ENCODE measurements at regions not wholly inside any gene's neighbourhood (a gene's known extent, or its start where the extent isn't known, plus 50 kb on each side); places are given as distances from the start of the nearest gene placed in this dataset.

DNA sequence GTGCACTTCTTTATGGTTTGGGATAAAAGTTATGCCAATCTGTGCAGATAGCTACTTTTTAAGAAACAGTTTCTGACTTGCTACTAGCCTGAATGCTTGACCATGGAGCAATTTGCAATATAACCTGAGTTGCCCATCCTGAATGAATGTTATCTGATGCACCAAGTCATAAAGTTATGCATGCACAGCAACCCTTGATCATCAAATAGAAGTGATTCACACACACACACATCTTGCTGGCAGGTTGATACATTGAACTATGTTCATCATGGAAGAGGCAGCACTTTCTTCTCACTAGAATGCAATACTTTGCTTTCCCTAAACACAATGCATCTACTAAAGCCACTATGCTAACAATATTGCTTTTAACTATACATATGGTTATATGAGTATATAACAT lies 311.5 kb downstream of the RFC3 start:
- no peaks in the 10 kb centered on the region for H3K36me3 ChIP-seq (ENCODE audit: control insufficient read depth in 2 of 2, insufficient read depth in 2 of 2, low read length in 1 of 2)
- H3K4me3 ChIP-seq (ENCODE audit: low read length in 2 of 2) = no peak overlapping the region
- H3K4me1 ChIP-seq (ENCODE audit: control insufficient read depth in 2 of 2, insufficient read depth in 2 of 2, low read length in 2 of 2) = no peaks in the 10 kb centered on the region
- DNase-seq (ENCODE audit: low read depth in 6 of 9, low spot score in 9 of 9) = no peak
- no peak overlapping the region for H3K27ac ChIP-seq (ENCODE audit: low read depth in 1 of 2, low read length in 1 of 2)
- no peaks in the 10 kb centered on the region for H3K27me3 ChIP-seq (ENCODE audit: control insufficient read depth in 2 of 2, insufficient read depth in 1 of 2, low read length in 1 of 2)
- H3K9me3 ChIP-seq (ENCODE audit: control insufficient read depth in 2 of 2, insufficient read depth in 1 of 2, low read length in 1 of 2) = peaks cover 0 to 2% of the 10 kb centered on the region in 2 donors

DNA sequence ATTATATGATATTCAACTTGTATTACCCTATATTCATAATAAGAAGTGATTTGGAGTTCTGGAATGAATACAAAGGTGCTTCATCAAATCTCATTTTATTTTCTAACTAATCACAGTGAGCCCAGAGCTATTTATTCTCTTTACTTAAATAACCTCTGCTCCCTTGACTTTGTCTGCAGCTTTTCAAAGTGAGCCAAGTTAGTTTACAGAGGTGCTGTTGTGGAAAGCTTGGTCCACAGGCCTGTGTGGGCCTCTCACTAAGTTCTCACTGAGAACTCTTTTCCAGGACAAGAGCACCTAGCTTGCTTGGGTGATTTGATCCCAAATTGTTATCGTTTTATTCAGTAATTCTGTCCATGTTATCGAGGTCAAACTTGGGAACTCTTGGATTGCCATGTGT lies 319.3 kb downstream of the RFC3 start:
- Histone ChIP-seq H3K36me3 (ENCODE audit: control insufficient read depth in 2 of 2, insufficient read depth in 2 of 2, low read length in 1 of 2) (no peaks in the 10 kb centered on the region), H3K27me3 (ENCODE audit: control insufficient read depth in 2 of 2, insufficient read depth in 1 of 2, low read length in 1 of 2) (no peaks in the 10 kb centered on the region), H3K4me3 (ENCODE audit: low read length in 2 of 2) (no peak overlapping the region), H3K4me1 (ENCODE audit: control insufficient read depth in 2 of 2, insufficient read depth in 2 of 2, low read length in 2 of 2) (no peaks in the 10 kb centered on the region), H3K9me3 (ENCODE audit: control insufficient read depth in 2 of 2, insufficient read depth in 1 of 2, low read length in 1 of 2) (no peaks in the 10 kb centered on the region), H3K27ac (ENCODE audit: low read depth in 1 of 2, low read length in 1 of 2) (no peak overlapping the region)
- WGBS = 88% methylated on average over 2 of the region's 2 CpGs
- DNase-seq (ENCODE audit: low read depth in 6 of 9, low spot score in 9 of 9) = no peak

DNA sequence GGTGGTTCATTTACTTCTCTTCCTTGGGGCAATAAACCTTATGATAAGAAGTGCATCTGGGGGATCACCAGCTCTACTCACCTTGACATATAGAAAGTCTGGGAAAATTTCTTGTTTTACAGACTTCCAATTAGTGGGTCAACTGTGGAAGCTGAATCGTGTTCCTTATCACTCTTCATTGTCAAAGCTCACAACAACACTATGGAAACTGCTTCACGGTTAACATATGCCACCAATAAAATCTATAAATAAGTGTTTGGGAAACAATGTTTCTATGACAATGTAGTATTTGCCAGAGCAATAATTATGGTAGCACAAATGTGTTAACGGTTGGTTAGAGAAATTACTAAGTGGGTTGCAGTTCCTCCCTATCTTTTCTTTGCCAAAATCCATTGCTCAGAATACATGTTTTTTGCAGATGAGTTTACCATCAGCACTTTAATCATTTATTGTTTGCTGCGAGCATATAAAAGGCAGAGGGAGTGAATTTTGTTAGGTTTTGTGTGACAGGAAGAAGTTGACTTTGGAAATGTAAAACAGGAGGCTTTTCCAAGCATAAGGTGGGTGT lies 321.8 kb downstream of the RFC3 start:
- 86% methylated on average over 4 of the region's 4 CpGs for WGBS
- H3K36me3 ChIP-seq (ENCODE audit: control insufficient read depth in 2 of 2, insufficient read depth in 2 of 2, low read length in 1 of 2) = no peaks in the 10 kb centered on the region
- H3K4me1 ChIP-seq (ENCODE audit: control insufficient read depth in 2 of 2, insufficient read depth in 2 of 2, low read length in 2 of 2) = no peaks in the 10 kb centered on the region
- H3K27me3 ChIP-seq (ENCODE audit: control insufficient read depth in 2 of 2, insufficient read depth in 1 of 2, low read length in 1 of 2) = no peaks in the 10 kb centered on the region
- H3K4me3 ChIP-seq (ENCODE audit: low read length in 2 of 2) = no peak overlapping the region
- no peak overlapping the region for H3K27ac ChIP-seq (ENCODE audit: low read depth in 1 of 2, low read length in 1 of 2)
- no peaks in the 10 kb centered on the region for H3K9me3 ChIP-seq (ENCODE audit: control insufficient read depth in 2 of 2, insufficient read depth in 1 of 2, low read length in 1 of 2)
- no peak for DNase-seq (ENCODE audit: low read depth in 6 of 9, low spot score in 9 of 9)

DNA sequence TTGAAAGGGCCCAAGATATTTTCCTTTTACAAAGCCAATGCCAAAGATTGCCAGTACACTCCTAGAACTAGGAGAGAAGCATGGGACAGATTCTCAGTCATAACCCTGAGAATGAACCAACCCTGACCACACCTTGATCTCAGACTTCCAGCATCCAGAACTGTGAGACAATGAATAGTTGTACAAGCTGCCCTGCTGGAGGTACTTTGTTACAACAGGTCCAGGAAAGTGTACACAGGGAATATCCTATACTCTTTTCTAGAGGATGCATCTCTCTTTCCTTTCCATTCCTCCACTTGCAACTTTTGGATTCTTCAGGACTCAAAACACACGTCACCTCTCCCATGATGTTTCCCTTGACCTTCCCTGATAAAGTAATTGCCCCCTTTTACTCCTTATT lies 325.7 kb downstream of the RFC3 start:
- no peak overlapping the region for H3K27ac ChIP-seq (ENCODE audit: low read depth in 1 of 2, low read length in 1 of 2)
- DNase-seq (ENCODE audit: low read depth in 6 of 9, low spot score in 9 of 9) = no peak
- no peak overlapping the region for H3K4me3 ChIP-seq (ENCODE audit: low read length in 2 of 2)
- WGBS = 95% methylated on average over 1 of the region's 1 CpG
- H3K27me3 ChIP-seq (ENCODE audit: control insufficient read depth in 2 of 2, insufficient read depth in 1 of 2, low read length in 1 of 2) = no peaks in the 10 kb centered on the region
- H3K36me3 ChIP-seq (ENCODE audit: control insufficient read depth in 2 of 2, insufficient read depth in 2 of 2, low read length in 1 of 2) = no peaks in the 10 kb centered on the region
- no peaks in the 10 kb centered on the region for H3K9me3 ChIP-seq (ENCODE audit: control insufficient read depth in 2 of 2, insufficient read depth in 1 of 2, low read length in 1 of 2)
- no peaks in the 10 kb centered on the region for H3K4me1 ChIP-seq (ENCODE audit: control insufficient read depth in 2 of 2, insufficient read depth in 2 of 2, low read length in 2 of 2)

DNA sequence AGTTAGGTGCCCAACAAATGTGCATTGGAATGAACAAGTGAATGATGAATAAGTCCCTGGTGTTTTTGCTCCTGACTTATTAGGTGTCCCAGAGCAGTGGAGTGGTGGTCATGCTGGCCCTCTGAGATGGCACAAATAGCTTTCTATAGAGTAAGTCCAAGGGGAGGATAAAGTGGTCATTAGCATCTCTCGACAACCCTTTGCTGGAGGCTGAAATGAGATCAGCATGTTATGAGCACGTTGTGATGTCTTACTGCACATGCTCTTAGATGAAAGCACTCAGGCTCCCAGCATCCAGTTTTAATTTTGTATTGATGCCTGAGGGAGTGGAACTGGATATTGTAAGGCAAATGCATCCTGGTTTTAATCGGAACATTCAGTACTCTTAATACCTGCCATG lies 326.2 kb downstream of the RFC3 start:
- Histone ChIP-seq H3K4me1 (ENCODE audit: control insufficient read depth in 2 of 2, insufficient read depth in 2 of 2, low read length in 2 of 2) (no peaks in the 10 kb centered on the region), H3K4me3 (ENCODE audit: low read length in 2 of 2) (no peak overlapping the region), H3K9me3 (ENCODE audit: control insufficient read depth in 2 of 2, insufficient read depth in 1 of 2, low read length in 1 of 2) (no peaks in the 10 kb centered on the region), H3K27ac (ENCODE audit: low read depth in 1 of 2, low read length in 1 of 2) (no peak overlapping the region), H3K27me3 (ENCODE audit: control insufficient read depth in 2 of 2, insufficient read depth in 1 of 2, low read length in 1 of 2) (no peaks in the 10 kb centered on the region), H3K36me3 (ENCODE audit: control insufficient read depth in 2 of 2, insufficient read depth in 2 of 2, low read length in 1 of 2) (no peaks in the 10 kb centered on the region)
- DNase-seq (ENCODE audit: low read depth in 6 of 9, low spot score in 9 of 9) = no peak
- WGBS = 91% methylated on average over 3 of the region's 3 CpGs

DNA sequence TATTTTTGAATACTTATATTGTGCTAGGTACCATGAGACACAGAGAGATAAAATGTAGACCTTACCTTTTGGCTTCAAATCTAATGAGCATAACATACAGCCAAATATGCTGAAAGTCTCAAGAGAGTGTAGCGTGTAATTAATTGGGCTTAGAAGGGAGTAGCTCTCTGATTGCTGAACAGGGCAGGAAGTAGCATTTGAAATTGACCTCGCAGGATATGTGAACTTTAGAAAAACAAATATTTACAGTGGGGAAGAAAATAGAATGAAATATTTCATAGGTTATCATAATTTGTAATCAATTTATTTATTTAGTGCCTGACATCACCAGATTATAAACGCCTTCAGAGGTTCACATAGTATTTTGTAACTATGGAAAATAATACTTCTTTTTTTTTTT lies 327.1 kb downstream of the RFC3 start:
- H3K4me1 ChIP-seq (ENCODE audit: control insufficient read depth in 2 of 2, insufficient read depth in 2 of 2, low read length in 2 of 2) = no peaks in the 10 kb centered on the region
- no peak overlapping the region for H3K4me3 ChIP-seq (ENCODE audit: low read length in 2 of 2)

DNA sequence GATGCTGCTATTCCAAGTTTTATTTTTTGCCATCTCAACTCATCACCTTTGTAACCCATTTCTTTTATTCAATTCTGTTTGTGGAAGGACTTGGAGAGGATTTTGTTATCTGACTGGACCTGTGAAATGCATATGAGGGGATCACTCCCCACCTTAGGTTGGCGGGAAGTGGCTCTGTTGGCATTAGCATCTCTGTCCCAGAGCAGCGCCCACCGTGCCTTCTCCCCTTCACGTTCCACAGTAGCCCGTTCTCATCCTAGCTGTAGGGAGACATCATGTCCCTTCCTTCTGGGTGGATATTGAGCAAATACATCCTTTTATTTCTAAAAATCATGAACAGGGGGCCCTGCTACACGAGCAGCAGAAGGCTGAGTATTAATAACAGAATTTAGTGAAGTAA lies 330.4 kb downstream of the RFC3 start:
- Histone ChIP-seq H3K27ac (ENCODE audit: low read depth in 1 of 2, low read length in 1 of 2) (no peak overlapping the region), H3K4me1 (ENCODE audit: control insufficient read depth in 2 of 2, insufficient read depth in 2 of 2, low read length in 2 of 2) (no peaks in the 10 kb centered on the region), H3K4me3 (ENCODE audit: low read length in 2 of 2) (no peak overlapping the region), H3K9me3 (ENCODE audit: control insufficient read depth in 2 of 2, insufficient read depth in 1 of 2, low read length in 1 of 2) (no peaks in the 10 kb centered on the region), H3K36me3 (ENCODE audit: control insufficient read depth in 2 of 2, insufficient read depth in 2 of 2, low read length in 1 of 2) (no peaks in the 10 kb centered on the region), H3K27me3 (ENCODE audit: control insufficient read depth in 2 of 2, insufficient read depth in 1 of 2, low read length in 1 of 2) (no peaks in the 10 kb centered on the region)
- WGBS = 92% methylated on average over 6 of the region's 6 CpGs
- DNase-seq (ENCODE audit: low read depth in 6 of 9, low spot score in 9 of 9) = no peak

More for the DNA sequence above, 327.1 kb downstream of the RFC3 start:
- WGBS = 86% methylated on average over 3 of the region's 3 CpGs
- DNase-seq (ENCODE audit: low read depth in 6 of 9, low spot score in 9 of 9) = no peak
- Histone ChIP-seq H3K36me3 (ENCODE audit: control insufficient read depth in 2 of 2, insufficient read depth in 2 of 2, low read length in 1 of 2) (no peaks in the 10 kb centered on the region), H3K9me3 (ENCODE audit: control insufficient read depth in 2 of 2, insufficient read depth in 1 of 2, low read length in 1 of 2) (no peaks in the 10 kb centered on the region), H3K27ac (ENCODE audit: low read depth in 1 of 2, low read length in 1 of 2) (no peak overlapping the region), H3K27me3 (ENCODE audit: control insufficient read depth in 2 of 2, insufficient read depth in 1 of 2, low read length in 1 of 2) (no peaks in the 10 kb centered on the region)

DNA sequence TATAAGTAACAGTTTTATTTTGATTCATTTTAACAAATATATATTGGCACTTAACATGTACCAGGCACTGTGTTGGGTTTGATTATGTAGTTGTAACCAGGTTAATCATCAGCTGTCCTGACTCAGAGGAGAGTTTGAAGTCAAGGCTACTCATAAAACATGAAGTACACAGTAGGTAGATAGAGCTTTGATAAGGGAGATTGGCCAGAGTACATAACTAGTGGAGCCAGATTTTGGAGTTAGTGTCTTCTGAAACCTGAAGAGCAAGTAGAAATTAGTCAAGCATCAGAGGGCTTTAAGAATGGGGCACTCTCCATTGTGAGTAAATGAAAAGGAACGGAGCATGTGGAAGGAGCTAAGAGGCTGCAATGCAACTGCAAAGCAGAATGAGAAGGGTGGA lies 333.9 kb downstream of the RFC3 start:
- H3K27me3 ChIP-seq (ENCODE audit: control insufficient read depth in 2 of 2, insufficient read depth in 1 of 2, low read length in 1 of 2) = peaks cover 0 to 2% of the 10 kb centered on the region in 2 donors
- no peak for DNase-seq (ENCODE audit: low read depth in 6 of 9, low spot score in 9 of 9)
- 100% methylated on average over 1 of the region's 1 CpG for WGBS
- H3K4me3 ChIP-seq (ENCODE audit: low read length in 2 of 2) = no peak overlapping the region
- no peaks in the 10 kb centered on the region for H3K9me3 ChIP-seq (ENCODE audit: control insufficient read depth in 2 of 2, insufficient read depth in 1 of 2, low read length in 1 of 2)
- no peak overlapping the region for H3K27ac ChIP-seq (ENCODE audit: low read depth in 1 of 2, low read length in 1 of 2)
- H3K4me1 ChIP-seq (ENCODE audit: control insufficient read depth in 2 of 2, insufficient read depth in 2 of 2, low read length in 2 of 2) = no peaks in the 10 kb centered on the region
- H3K36me3 ChIP-seq (ENCODE audit: control insufficient read depth in 2 of 2, insufficient read depth in 2 of 2, low read length in 1 of 2) = no peaks in the 10 kb centered on the region

DNA sequence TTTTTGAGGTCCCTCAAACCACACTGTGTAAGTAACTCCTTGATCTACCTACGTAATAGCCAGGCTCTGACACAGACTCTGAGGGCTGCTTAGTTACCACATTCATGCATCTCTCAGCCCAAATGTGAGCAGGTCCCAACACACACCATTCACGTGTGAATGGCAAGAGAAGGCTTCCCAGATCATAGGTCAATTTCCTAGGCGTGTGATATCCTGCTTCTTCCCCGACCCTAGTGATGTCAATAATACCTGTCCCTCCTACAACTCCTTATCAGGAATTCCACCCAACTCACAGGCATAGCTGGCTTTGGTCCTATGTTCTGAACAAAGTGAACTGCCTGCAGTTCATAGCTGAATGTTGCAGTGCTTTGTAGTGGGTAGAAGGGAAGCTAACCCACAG lies 334.5 kb downstream of the RFC3 start:
- no peak for DNase-seq (ENCODE audit: low read depth in 6 of 9, low spot score in 9 of 9)
- Histone ChIP-seq H3K36me3 (ENCODE audit: control insufficient read depth in 2 of 2, insufficient read depth in 2 of 2, low read length in 1 of 2) (no peaks in the 10 kb centered on the region), H3K4me3 (ENCODE audit: low read length in 2 of 2) (no peak overlapping the region), H3K4me1 (ENCODE audit: control insufficient read depth in 2 of 2, insufficient read depth in 2 of 2, low read length in 2 of 2) (no peaks in the 10 kb centered on the region), H3K27ac (ENCODE audit: low read depth in 1 of 2, low read length in 1 of 2) (no peak overlapping the region), H3K27me3 (ENCODE audit: control insufficient read depth in 2 of 2, insufficient read depth in 1 of 2, low read length in 1 of 2) (peaks cover 0 to 2% of the 10 kb centered on the region in 2 donors), H3K9me3 (ENCODE audit: control insufficient read depth in 2 of 2, insufficient read depth in 1 of 2, low read length in 1 of 2) (no peaks in the 10 kb centered on the region)
- 95% methylated on average over 4 of the region's 4 CpGs for WGBS

DNA sequence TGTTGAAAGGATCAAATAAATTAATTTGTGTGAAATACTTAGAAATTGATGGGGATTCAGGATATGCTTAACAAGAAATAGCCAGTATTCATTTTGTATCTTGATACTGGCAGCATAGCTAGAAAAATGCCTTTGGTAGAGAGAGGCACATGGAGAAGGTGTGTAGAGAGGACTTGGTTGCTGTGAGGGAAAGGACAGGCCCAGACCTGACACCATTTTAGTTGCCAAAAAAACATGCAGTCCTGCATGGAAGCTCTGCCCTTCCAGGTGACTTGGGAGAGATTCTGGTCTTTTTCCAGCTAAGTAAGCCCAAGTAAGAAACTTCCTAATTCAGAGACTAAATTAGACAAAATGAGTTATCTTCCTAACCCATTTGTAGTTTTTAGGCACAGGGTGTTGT lies 335.0 kb downstream of the RFC3 start:
- Histone ChIP-seq H3K27me3 (ENCODE audit: control insufficient read depth in 2 of 2, insufficient read depth in 1 of 2, low read length in 1 of 2) (peaks cover 0 to 2% of the 10 kb centered on the region in 2 donors), H3K4me3 (ENCODE audit: low read length in 2 of 2) (no peak overlapping the region), H3K36me3 (ENCODE audit: control insufficient read depth in 2 of 2, insufficient read depth in 2 of 2, low read length in 1 of 2) (no peaks in the 10 kb centered on the region), H3K9me3 (ENCODE audit: control insufficient read depth in 2 of 2, insufficient read depth in 1 of 2, low read length in 1 of 2) (no peaks in the 10 kb centered on the region), H3K27ac (ENCODE audit: low read depth in 1 of 2, low read length in 1 of 2) (no peak overlapping the region), H3K4me1 (ENCODE audit: control insufficient read depth in 2 of 2, insufficient read depth in 2 of 2, low read length in 2 of 2) (no peaks in the 10 kb centered on the region)
- DNase-seq (ENCODE audit: low read depth in 6 of 9, low spot score in 9 of 9) = no peak

Data from thymus (tissue), 11 donors.